KBM-7 (cell line): ENCODE measurements at regions not wholly inside any gene's neighbourhood (a gene's known extent, or its start where the extent isn't known, plus 50 kb on each side); places are given as distances from the start of the nearest gene placed in this dataset.

Experiments used
- DNase-seq: peaks from one replicate; pipeline ENCODE4 v3.0.0-alpha.2; 2015
- in situ Hi-C: fragments of 300-500 bp; cut with MboI; formaldehyde crosslinking; loops from 2 replicates; pipeline ENCODE4 v1.14.3; 2020; ENCODE audit warnings: low sequenced_read_pairs, low pct_unique_long_range_greater_than_20kb, mixed read lengths

DNA sequence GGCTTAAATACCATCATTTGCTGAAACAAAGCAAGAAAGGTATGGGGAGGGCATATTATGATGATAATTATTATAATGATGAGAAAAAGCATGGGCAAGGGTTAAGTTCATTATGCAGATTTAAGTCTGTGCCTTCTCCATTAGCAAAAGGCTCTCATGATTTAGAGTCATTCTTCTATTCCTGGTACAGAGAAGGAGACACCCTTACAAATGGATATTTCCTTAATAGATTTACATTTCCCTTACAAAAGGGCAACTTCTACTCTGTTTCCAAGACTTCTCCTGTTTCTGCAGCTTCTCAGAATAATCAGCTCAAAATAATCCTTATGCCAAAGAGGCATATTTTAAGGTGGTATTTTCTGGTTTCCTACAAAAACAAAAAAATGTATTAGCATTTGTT is 121.1 kb upstream of the CAMK1G start:
- no peak for DNase-seq
- in situ Hi-C loops = no loop called here

DNA sequence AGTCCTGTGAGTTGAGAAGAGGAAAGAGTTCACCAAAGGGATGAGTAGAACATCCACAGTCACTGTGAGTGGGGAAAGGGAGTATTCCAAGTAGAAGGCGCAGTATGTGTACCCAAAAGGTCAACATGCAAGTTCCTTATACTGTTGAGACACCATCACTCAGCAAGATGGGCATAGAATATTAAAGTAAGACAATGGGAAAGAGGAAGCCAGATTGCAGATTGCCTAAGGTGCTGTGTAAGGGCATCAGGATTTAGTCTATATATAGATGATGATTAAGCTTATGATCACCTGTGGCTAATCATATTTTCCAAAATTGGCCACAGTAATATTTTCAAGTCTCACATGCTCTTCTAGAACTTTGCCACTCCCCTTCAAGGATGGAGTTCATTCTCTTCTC is 120.1 kb upstream of the CAMK1G start:
- in situ Hi-C loops = no loop called here
- no peak for DNase-seq

DNA sequence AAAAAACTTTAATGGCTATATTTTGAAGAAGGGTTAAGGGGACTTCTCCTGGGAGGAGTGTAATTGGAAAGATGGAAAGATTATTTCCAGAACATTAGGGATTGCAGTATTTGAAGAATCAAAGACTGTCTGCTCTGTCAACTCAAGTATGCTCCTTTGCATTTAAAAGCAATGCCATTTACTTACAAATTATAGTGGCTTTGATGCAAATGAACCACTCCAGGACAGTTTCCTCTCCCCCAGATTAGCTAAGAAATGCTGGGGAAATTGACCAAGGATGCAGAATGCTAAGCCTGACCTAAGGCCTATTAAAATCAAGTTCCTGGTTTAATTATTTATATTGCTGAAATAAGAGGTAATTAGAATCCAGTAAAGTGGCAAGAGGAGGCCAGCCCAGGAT is 110.5 kb upstream of the CAMK1G start:
- in situ Hi-C loops = no loop called here

DNA sequence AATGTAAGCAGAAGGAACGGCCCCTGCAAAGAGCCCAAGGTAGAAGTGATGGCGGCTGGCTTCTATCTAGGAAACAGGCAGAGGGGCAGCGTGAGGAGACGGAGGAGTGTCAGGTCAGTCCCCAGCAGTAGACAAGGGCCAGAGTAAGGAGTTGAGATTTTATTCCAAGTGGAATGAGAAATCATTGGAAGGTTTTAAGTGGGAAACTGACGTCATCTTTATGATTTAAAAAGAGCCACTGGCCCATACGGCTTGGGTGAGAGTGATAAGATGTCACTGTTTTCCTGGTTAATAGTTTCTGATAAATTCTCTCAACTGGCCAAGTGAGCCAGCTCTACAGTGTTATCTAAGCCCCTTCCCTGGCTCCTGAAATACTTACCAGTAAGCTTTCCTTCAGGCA is 103.2 kb upstream of the CAMK1G start:
- DNase-seq = no peak
- in situ Hi-C loops = no loop called here

More for the DNA sequence above, 110.5 kb upstream of the CAMK1G start:
- DNase-seq = no peak

DNA sequence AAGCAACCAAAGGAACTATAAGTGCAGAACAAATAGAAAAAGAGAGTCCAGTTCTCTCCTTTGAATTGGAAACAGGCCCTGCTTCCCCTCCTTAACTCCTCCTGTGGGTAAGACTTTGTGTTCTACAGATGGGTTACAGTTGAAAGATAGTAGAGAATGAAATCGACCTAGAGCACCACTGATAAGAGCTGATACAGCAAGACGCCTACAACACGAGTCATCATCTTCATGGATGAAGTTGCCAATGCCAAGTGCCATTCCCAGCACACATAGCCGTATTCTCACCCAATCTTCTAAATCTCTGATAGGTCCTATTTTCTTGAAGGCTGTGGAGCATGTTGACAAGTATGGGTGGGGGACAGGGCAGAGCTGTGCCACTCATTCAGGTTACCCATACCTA is 99.8 kb upstream of the CAMK1G start:
- in situ Hi-C loops = no loop called here
- DNase-seq = no peak

DNA sequence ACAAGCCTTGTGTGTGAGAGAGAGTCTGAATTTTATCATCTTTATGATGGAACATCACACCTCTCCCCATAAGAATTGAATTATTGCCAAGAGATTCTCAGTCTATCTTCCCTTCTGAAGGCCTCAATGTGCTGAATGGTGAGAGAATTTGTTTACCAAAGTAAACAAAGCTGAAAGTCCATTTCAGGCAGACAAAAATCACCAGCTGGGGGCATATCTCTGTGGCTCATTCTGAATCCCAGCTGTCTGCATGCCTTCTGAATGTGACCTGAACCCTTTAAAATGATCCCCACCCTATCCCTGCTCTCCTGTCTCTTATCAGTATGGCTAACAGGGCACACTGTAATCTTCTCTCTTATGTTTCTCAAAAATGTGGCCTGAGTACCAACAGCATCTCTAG is 99.1 kb upstream of the CAMK1G start:
- DNase-seq = no peak
- in situ Hi-C loops = no loop called here

DNA sequence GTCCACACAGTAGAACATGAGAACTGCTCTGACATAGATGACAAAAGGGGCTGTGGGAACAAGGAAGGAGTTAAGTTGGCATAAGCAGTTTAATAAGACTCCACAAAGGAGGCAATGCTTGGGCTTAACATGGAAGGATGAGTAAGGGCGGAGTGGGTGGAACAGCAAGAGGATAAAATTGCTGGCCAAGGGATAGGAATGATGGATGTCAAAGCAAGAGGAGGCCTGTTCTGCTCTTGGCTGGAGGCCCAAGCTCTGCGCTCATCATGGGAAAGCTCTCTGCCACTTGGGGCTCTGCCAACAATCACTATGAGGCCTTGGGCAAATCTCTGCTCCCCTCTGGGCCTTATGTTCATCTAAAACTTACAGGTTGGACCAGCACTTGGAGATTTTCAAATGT is 98.3 kb upstream of the CAMK1G start:
- no peak for DNase-seq
- in situ Hi-C loops = no loop called here

DNA sequence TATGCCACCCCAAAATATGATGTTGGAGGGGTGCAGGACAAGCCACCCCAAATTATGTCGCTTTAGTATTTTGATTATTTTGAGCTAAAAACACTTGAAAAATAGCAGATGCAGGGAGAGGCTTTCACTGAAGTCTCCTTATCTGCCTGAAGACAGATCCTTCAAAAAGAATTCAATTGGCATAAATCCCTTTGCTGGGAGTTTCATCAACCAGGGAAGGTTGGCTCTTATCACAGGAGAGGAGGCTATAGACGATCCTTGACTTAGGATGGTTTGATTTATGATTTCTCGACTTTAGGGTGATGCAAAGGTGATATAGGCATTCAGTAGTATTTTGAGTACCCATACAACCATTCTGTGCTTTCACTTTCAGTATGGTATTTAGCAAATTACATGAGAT is 97.8 kb upstream of the CAMK1G start:
- DNase-seq = no peak
- in situ Hi-C loops = no loop called here

DNA sequence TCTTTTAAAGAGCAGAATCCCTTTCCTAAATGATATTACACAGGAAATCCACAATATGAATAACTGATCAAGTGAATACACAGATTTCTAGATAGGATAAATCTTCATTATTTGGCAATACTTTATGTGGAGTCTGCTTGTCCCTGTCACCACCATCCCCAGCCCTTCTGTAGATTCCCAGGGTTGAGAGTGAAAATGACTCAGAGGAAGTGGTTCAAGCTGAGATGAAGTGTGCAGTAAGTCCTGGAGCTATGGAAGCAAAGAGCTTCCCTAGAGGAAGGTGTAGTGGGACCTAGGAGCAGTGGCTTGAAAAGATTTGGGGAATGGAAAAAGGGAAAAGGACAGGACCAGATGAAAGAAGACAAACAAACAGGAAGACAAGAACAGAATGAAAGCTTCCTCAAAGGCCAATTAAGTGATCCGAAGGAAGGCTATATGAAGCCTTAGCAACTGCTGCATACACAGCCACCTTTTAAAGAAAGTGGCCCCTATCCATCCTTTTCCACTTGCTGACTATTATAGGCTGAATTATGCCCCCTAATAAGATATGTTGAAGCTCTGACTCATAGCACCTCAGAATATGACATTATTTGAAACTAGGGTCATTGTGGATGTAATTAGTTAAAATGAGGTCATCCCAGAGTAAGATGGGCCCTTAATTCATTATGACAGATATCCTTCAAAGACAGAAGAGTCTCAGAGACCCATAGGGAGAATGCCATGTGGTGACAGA is 96.5 kb upstream of the CAMK1G start:
- in situ Hi-C loops = no loop called here
- DNase-seq = no peak

DNA sequence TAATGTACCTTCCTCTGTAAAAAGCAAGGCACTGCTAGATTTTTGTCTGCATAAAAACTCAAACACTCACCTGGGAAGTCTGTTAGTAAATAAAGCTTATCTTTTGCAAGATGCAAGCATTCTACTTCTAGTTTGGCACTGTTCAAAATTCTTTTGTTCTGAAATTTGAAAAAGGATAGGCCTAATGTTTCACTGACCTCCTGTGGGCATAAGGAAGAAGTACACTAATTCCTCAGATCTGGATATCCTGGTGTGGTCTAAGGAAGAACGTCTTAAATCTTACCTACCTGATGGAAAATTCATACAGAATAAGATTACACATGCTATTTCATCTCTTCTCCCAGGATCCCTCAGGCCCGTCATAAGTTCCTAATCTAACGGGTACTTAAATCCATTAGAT is 93.5 kb upstream of the CAMK1G start:
- DNase-seq = no peak
- in situ Hi-C loops = no loop called here

DNA sequence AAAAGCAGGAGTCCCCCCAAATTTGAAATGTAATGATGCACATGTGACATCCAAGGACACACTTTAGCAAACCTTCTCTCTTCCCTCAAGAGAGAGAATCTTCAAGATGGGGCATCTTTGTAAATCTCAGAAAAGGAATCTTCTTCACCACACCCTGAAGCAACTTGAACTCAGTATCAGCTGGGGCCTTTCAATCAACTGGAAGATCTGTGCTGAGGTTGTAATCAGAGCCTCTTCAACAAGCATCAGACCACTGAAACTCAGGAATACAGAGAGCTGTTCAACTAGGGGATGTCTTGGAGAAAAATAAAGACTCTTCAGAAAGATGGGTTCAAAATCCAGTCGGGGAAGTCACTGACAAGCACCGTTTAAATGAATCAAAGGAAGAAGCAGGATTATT is 92.5 kb upstream of the CAMK1G start:
- in situ Hi-C loops = no loop called here
- DNase-seq = no peak

DNA sequence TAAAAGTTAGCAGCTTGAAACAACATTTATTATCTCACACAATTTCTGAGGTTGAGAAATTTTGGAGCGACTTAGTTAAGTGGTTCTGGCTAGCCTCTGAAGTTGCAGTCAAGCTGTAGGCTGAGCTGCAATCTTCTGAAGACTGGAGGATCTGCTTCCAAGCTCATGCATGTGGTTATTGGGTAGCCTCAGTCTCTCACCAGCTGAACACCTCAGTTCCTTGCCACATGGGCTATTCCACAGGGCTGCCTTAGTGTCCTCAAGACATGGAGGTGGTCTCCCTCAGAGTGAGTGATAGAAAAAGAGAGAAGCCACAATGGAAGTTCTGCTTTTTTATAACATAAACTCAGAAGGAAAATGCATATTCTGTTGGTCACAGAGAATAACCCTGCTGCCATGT is 92.0 kb upstream of the CAMK1G start:
- DNase-seq = no peak
- in situ Hi-C loops = no loop called here

DNA sequence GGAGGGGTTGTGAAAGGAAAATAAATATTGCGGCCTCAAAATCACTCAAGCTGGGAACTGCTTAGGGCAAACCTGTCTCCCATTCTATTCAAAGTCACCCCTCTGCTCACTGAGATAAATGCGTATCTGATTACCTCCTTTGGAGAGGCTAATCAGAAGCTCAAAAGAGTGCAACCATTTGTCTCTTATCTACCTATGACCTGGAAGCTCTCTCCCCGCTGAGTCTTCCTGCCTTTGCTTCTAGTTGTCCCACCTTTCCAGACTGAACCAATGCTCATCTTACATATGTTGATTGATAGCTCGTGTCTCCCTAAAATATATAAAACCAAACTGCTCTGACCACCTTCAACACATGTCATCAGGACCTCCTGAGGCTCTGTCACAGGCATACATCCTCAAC is 91.6 kb upstream of the CAMK1G start:
- DNase-seq = no peak
- in situ Hi-C loops = no loop called here

DNA sequence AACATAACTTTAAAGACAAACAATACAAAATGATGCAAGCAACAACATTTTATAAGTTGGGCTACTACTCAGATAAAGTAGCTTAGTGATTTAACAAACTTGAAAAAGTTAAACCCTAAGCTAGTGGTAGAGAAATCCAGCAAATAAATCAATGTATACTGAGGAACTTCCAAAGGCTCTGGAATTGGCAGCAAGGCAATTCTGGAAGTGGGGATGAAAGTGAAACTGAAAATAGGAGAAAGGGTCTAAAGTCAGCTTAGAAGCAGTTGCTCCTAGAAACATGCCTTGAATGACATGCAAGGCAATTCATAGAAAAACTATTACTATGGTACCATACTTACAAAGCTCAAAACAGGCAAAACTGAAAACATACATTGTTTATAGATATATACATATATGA is 90.0 kb upstream of the CAMK1G start:
- DNase-seq = no peak
- in situ Hi-C loops = no loop called here

DNA sequence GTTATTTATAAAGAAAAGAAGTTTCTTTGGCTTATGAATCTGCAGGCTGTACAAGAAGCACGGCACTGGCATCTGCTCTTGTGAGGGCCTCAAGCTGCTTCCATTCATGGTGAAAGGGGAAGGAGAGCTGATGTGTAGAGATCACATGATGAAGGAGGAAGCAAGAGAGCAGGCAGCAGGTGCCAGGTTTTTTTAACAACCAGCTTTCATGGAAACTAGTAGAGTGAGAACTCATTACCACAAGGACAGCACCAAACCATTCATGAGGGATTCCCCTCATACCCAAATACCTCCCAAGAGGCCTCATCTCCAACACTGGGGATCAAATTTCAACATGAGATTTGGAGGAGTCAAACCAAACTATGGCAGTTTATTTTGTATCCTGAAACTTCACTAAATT is 85.8 kb upstream of the CAMK1G start:
- no peak for DNase-seq
- in situ Hi-C loops = no loop called here

DNA sequence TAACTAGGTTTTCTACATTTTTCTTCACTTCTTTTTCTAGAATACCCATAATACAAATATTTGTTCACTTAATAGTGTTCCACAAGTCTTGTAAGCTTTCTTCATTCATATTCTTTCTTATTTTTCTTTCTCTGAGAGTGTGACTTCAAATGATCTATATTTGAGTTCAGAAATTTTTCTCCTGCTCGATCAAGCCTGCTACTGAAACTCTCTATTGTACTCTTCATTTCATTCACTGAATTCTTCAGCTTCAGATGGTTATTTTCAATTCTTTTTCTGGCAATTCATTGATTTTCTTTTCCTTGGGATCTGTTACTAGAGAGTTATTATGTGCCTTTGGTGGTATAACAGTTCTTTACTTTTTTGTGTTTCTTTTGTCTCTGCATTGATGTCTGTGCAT is 82.5 kb upstream of the CAMK1G start:
- in situ Hi-C loops = no loop called here

DNA sequence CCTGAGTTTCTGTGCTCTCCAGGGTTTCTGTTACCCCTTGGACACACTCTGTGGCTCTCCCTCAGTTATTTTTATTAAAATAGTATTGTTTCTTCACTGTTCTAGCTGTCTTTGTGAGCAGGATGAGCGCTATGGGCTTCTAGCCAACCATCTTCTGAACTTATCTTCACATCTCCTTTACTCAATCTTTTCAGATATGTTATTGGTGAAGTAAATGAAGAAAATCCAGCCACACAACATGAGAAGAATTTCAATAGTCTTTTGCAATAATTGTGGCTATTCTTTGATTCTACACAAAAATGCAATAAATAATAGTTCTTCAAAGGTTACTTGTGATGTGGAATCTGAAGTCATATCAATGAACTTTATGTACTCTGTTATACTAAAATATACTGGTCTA is 80.3 kb upstream of the CAMK1G start:
- in situ Hi-C loops = no loop called here

More for the DNA sequence above, 82.5 kb upstream of the CAMK1G start:
- DNase-seq = no peak

DNA sequence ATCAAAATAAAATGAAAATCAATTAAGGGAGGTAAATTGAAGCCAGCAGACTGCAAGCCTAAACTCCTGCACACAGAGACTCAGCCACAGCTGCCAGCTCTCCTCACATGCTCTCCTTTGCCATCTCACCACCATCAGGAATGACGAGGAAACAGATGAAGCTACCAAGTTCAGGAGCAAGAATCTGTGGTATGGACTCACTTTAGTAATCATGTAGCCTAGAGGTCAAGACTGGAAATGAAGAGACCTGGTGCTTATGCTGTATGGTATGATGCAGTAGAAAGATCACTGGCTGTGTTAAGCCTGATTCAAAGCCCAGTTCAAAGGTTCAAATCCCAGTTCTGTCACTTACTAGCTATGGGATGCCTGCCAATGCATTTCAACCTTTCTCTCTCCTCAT is 78.9 kb upstream of the CAMK1G start:
- in situ Hi-C loops = no loop called here
- no peak for DNase-seq

More for the DNA sequence above, 80.3 kb upstream of the CAMK1G start:
- no peak for DNase-seq

DNA sequence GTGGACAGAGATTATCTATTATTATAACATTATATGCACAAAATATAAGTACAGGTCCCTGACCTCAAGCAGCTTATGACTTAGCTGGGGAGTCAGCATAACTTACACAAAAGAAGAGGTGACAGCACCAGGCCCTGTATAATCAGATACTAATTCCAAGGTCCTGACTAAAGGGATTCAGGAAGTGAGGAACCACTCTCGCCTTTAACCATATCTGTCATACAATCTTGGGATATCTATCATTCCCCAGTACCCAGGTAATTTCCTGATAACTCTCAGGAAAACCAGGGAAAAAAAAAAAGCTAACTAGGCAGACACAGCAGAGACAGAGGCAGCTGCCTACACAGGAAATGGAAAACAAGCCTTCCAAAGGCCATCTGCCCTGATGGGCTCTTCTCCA is 78.5 kb upstream of the CAMK1G start:
- in situ Hi-C loops = no loop called here
- DNase-seq = no peak

DNA sequence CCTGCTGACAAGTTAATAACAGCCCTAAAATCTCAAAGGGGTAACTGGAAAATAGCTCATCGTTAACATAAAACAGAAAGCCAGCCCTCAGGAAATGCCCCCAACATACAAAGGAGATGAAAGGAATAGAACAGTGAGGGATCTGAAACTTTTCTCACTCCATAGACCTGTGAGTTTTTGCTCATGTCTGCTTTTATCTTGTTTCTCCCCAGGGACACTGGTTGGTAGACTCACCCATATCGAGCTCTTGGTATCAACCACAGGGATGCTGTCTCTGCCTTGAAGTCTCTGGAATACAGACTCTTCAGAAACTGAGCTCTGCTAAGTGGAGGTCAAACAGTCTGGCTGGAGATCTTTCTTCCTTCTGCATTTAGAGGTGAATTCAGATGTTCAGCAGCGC is 77.4 kb upstream of the CAMK1G start:
- no peak for DNase-seq
- in situ Hi-C loops = no loop called here

DNA sequence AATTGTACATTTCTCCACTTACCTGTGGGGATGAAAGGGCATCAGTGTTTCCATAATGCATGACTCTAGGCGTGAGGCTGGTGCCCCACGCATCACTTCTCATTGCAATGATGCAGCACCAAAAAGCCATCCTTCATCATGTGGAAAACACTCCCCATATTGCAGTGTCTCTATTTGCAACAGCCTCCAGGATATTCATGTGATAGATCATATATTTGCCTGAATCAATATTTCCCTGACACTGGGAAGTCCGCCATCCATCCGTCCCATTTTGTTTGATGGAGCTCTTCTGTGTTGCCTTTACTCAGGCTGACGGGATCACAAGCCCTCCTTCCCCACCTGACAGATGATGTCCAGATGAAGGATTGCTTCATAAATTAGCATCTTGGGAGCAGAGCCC is 74.5 kb upstream of the CAMK1G start:
- in situ Hi-C loops = no loop called here
- no peak for DNase-seq

DNA sequence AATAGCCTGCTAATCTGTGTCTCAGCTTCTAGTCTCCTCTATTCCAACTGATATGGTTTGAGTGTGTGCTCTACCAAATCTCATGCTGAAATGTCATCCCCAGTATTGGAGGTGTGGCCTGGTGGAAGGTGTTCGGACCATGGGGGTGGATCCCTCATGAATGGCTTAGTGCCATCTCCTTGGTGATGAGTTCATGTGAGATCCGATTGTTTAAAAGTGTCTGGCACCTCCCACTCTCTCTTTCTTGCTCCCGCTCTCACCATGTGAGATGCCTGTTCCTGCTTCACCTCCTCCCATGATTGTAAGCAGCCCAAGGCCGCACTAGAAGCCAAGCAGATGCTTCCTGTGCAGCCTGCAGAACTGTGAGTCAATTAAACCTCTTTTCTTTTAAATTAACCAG is 73.5 kb upstream of the CAMK1G start:
- in situ Hi-C loops = no loop called here

More for the DNA sequence above, 73.5 kb upstream of the CAMK1G start:
- DNase-seq = no peak
